ENCODE measurements at regions not wholly inside any gene's neighbourhood (a gene's known extent, or its start where the extent isn't known, plus 50 kb on each side); places are given as distances from the start of the nearest gene placed in this dataset.

GRCh38 chr11:128240546-128240945 lies 346.8 kb downstream of the ETS1 start:
- no peaks in the 10 kb centered on the region for H3K27me3 Mint-ChIP-seq (ENCODE audit: unreplicated experiment)
- DNase-seq = no peak

DNA sequence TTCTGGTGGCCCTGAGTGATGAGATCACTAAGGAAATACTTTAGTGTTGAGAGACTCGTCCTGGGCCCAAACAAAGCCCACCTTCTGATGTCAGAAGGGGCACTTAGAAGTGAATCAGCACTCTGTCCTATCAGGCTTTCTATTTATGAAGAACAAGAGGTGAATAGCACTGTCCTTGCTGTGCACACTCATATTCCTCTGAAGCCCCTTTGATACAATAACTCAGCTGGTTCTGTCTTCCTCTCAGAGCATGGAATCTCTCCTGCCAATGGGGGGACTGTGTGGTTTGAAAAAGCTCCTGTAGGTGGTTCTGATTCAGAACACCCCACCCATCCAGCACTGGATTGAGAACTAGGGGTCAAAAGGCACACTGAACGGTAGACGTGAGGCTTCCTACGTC lies 348.1 kb downstream of the ETS1 start:
- TF ChIP-seq, protein P1, sequence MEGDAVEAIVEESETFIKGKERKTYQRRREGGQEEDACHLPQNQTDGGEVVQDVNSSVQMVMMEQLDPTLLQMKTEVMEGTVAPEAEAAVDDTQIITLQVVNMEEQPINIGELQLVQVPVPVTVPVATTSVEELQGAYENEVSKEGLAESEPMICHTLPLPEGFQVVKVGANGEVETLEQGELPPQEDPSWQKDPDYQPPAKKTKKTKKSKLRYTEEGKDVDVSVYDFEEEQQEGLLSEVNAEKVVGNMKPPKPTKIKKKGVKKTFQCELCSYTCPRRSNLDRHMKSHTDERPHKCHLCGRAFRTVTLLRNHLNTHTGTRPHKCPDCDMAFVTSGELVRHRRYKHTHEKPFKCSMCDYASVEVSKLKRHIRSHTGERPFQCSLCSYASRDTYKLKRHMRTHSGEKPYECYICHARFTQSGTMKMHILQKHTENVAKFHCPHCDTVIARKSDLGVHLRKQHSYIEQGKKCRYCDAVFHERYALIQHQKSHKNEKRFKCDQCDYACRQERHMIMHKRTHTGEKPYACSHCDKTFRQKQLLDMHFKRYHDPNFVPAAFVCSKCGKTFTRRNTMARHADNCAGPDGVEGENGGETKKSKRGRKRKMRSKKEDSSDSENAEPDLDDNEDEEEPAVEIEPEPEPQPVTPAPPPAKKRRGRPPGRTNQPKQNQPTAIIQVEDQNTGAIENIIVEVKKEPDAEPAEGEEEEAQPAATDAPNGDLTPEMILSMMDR (IDR thresholded peaks at IDR 0.05; ENCODE audit: partially characterized antibody, unreplicated experiment) = no peak
- Mint-ChIP-seq H3K4me3 (ENCODE audit: unreplicated experiment) (no peak overlapping the region), H3K4me1 (ENCODE audit: low read depth, unreplicated experiment) (no peaks in the 10 kb centered on the region), H3K27ac (ENCODE audit: unreplicated experiment) (no peak overlapping the region), H3K9me3 (ENCODE audit: unreplicated experiment) (peaks cover 3% of the 10 kb centered on the region), H3K36me3 (ENCODE audit: unreplicated experiment) (no peaks in the 10 kb centered on the region), H3K27me3 (ENCODE audit: unreplicated experiment) (no peaks in the 10 kb centered on the region)
- no peak for DNase-seq

More at GRCh38 chr11:128240546-128240945, 346.8 kb downstream of the ETS1 start:
- peaks cover 3% of the 10 kb centered on the region for H3K9me3 Mint-ChIP-seq (ENCODE audit: unreplicated experiment)
- H3K36me3 Mint-ChIP-seq (ENCODE audit: unreplicated experiment) = no peaks in the 10 kb centered on the region
- no peaks in the 10 kb centered on the region for H3K4me1 Mint-ChIP-seq (ENCODE audit: low read depth, unreplicated experiment)
- H3K4me3 Mint-ChIP-seq (ENCODE audit: unreplicated experiment) = no peak overlapping the region
- TF ChIP-seq, protein P1 (IDR thresholded peaks at IDR 0.05; ENCODE audit: partially characterized antibody, unreplicated experiment) = no peak
- H3K27ac Mint-ChIP-seq (ENCODE audit: unreplicated experiment) = no peak overlapping the region

DNA sequence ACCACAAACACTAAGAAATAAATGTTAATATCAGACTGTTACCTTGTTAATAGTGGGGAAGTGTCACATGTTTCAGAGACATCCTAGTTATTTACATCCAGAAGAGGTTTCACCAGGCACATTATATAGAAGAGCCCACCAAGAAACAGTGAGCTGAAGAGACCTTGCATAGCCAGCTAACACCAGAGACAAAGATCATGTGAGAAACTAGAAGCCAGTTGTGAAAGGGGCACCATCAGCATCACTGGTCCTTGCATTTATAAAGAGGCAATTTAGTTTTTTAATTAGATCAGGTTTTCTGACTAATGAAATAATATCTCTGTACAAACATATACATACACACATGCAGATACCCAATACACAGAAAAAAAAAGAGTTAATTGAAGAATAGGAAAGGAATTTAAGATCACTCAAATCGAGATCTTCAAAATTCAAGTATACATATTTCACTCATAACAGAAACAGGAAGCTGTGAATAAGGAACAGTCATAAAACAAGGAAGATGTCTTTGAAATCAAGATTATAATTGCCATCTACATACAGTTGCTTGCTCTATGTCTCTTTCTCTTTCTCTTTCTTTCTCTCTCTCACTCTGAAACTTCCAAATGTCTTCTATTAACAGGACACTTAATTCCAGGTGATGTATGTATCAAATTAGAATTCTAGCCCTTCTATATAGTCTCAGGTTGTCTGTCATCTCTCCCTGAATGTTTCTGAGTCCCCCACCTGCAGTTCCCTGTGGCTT lies 348.7 kb downstream of the ETS1 start:
- TF ChIP-seq, protein P1 (IDR thresholded peaks at IDR 0.05; ENCODE audit: partially characterized antibody, unreplicated experiment) = no peak
- no peak for DNase-seq
- Mint-ChIP-seq H3K27ac (ENCODE audit: unreplicated experiment) (no peak overlapping the region), H3K27me3 (ENCODE audit: unreplicated experiment) (no peaks in the 10 kb centered on the region), H3K36me3 (ENCODE audit: unreplicated experiment) (no peaks in the 10 kb centered on the region), H3K4me3 (ENCODE audit: unreplicated experiment) (no peak overlapping the region), H3K9me3 (ENCODE audit: unreplicated experiment) (peaks cover 3% of the 10 kb centered on the region), H3K4me1 (ENCODE audit: low read depth, unreplicated experiment) (no peaks in the 10 kb centered on the region)

DNA sequence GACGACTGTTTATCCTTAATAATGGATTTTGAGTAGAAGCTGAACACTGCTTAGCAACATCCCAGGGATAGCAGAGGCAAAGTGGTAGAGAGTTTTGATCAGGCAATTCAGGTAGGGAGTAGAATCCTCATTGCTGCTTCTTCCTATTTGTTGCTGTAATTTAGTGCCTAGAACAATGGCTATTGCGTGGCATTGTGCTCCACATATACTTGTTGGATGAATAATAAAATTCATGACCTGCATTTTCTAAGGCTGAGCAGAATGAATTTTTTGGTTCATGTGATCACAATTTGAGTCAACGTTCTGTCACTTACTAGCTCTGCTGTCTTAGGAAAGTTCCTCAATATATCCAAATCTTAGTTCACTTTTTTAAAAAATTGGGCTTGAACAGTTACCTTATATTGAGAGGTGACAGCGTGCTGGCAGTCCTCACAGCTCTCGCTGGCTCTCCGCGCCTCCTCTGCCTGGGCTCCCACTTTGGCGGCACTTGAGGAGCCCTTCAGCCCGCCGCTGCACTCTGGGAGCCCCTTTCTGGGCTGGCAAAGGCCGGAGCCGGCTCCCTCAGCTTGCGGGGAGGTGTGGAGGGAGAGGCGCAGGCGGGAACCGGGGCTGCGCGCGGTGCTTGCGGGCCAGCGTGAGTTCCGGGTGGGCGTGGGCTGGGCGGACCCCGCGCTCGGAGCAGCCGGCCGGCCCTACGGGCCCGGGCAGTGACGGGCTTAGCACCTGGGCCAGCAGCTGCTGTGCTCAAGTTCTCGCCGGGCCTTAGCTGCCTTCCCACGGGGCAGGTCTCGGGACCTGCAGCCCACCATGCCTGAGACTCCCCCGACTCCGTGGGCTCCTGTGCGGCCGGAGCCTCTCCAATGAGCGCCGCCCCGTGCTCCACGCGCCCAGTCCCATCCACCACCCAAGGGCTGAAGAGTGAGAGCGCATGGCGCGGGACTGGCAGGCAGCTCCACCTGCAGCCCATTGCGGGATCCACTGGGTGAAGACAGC lies 350.6 kb downstream of the ETS1 start:
- no peaks in the 10 kb centered on the region for H3K27me3 Mint-ChIP-seq (ENCODE audit: unreplicated experiment)
- H3K9me3 Mint-ChIP-seq (ENCODE audit: unreplicated experiment) = peaks cover 3% of the 10 kb centered on the region
- TF ChIP-seq, protein P1 (IDR thresholded peaks at IDR 0.05; ENCODE audit: partially characterized antibody, unreplicated experiment) = no peak
- H3K27ac Mint-ChIP-seq (ENCODE audit: unreplicated experiment) = no peak overlapping the region
- no peak overlapping the region for H3K4me3 Mint-ChIP-seq (ENCODE audit: unreplicated experiment)
- H3K4me1 Mint-ChIP-seq (ENCODE audit: low read depth, unreplicated experiment) = no peaks in the 10 kb centered on the region
- peaks cover 4% of the 10 kb centered on the region for H3K36me3 Mint-ChIP-seq (ENCODE audit: unreplicated experiment)
- DNase-seq = no peak
